ENCODE measurements at regions not wholly inside any gene's neighbourhood (a gene's known extent, or its start where the extent isn't known, plus 50 kb on each side); places are given as distances from the start of the nearest gene placed in this dataset.
A peak's percentile ranks its signal among the peaks of the same experiment; 100 is the strongest.
"Not testable (repeated sequence)": the region's sequence is repeated elsewhere in the genome, so short reads cannot be mapped to it uniquely, and the experiment has no call there.

GRCh38 chr2:133878326-133878725 lies 310.1 kb upstream of the NCKAP5 start:
- no peak for TF ChIP-seq CTCF (IDR thresholded peaks at IDR 0.05; ENCODE audit: low read length, missing control alignments)
- DNase-seq (ENCODE audit: low read depth) = no peak
- H3K4me3 ChIP-seq (replicated peaks; ENCODE audit: low read depth, low read length) = no peak overlapping the region

GRCh38 chr2:133879703-133880102 lies 311.4 kb upstream of the NCKAP5 start:
- no peak overlapping the region for H3K4me3 ChIP-seq (replicated peaks; ENCODE audit: low read depth, low read length)
- DNase-seq (ENCODE audit: low read depth) = no peak
- TF ChIP-seq CTCF (IDR thresholded peaks at IDR 0.05; ENCODE audit: low read length, missing control alignments) = no peak

GRCh38 chr2:133882159-133882558 lies 313.9 kb upstream of the NCKAP5 start:
- not testable (repeated sequence) for H3K4me3 ChIP-seq (replicated peaks; ENCODE audit: low read depth, low read length); DNase-seq (ENCODE audit: low read depth)

- TF ChIP-seq CTCF (IDR thresholded peaks at IDR 0.05; ENCODE audit: low read length, missing control alignments) = peak; percentile 10
- DNase-seq (ENCODE audit: low read depth) = peak; percentile 22
- H3K4me3 ChIP-seq (replicated peaks; ENCODE audit: low read depth, low read length) = no peak overlapping the region
These were observed 316.6 kb upstream of the NCKAP5 start for GRCh38 chr2:133884739-133885381.

GRCh38 chr2:133885847-133886246 lies 317.6 kb upstream of the NCKAP5 start:
- H3K4me3 ChIP-seq (replicated peaks; ENCODE audit: low read depth, low read length) = no peak overlapping the region
- no peak for DNase-seq (ENCODE audit: low read depth)
- no peak for TF ChIP-seq CTCF (IDR thresholded peaks at IDR 0.05; ENCODE audit: low read length, missing control alignments)

GRCh38 chr2:133886735-133887675 lies 318.7 kb upstream of the NCKAP5 start:
- peak; percentile 67 for TF ChIP-seq CTCF (IDR thresholded peaks at IDR 0.05; ENCODE audit: low read length, missing control alignments)
- no peak overlapping the region for H3K4me3 ChIP-seq (replicated peaks; ENCODE audit: low read depth, low read length)
- DNase-seq (ENCODE audit: low read depth) = peak; percentile 67

GRCh38 chr2:133887676-133888040 lies 319.4 kb upstream of the NCKAP5 start:
- no peak for TF ChIP-seq CTCF (IDR thresholded peaks at IDR 0.05; ENCODE audit: low read length, missing control alignments)
- no peak overlapping the region for H3K4me3 ChIP-seq (replicated peaks; ENCODE audit: low read depth, low read length)
- no peak for DNase-seq (ENCODE audit: low read depth)
